ENCODE measurements at regions not wholly inside any gene's neighbourhood (a gene's known extent, or its start where the extent isn't known, plus 50 kb on each side); places are given as distances from the start of the nearest gene placed in this dataset.

DNA sequence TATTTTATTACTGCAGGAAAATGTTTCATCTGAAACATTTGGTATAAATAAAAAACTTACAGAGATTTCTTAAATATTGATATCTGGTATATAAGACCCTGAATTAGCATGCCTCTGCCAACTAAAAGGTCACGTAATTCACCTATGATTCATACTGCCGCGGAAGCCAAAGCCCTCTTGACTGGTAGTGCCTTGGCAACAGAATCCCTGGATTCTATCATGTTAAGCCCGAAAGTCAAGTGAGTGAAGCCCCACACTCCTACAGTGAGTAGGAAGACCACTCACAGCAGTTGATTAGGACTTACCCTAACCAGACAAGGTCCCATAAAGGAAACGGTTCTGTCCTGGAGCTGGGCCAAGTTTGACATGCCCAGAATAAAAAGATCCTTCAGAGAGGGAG, 175.6 kb upstream of the NREP start:
- TF ChIP-seq, protein P1, sequence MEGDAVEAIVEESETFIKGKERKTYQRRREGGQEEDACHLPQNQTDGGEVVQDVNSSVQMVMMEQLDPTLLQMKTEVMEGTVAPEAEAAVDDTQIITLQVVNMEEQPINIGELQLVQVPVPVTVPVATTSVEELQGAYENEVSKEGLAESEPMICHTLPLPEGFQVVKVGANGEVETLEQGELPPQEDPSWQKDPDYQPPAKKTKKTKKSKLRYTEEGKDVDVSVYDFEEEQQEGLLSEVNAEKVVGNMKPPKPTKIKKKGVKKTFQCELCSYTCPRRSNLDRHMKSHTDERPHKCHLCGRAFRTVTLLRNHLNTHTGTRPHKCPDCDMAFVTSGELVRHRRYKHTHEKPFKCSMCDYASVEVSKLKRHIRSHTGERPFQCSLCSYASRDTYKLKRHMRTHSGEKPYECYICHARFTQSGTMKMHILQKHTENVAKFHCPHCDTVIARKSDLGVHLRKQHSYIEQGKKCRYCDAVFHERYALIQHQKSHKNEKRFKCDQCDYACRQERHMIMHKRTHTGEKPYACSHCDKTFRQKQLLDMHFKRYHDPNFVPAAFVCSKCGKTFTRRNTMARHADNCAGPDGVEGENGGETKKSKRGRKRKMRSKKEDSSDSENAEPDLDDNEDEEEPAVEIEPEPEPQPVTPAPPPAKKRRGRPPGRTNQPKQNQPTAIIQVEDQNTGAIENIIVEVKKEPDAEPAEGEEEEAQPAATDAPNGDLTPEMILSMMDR (IDR thresholded peaks at IDR 0.05): no peak
- no peak for TF ChIP-seq POLR2A (IDR thresholded peaks at IDR 0.05)
- Histone ChIP-seq H3K27me3 (no peaks in the 10 kb centered on the region), H3K4me1 (no peaks in the 10 kb centered on the region), H3K36me3 (replicated peaks in 1 of 2; ENCODE audit: insufficient read depth in 1 of 2, low read depth in 2 of 2) (no peaks in the 10 kb centered on the region), H3K9me3 (no peaks in the 10 kb centered on the region), H3K4me3 (no peak overlapping the region), H3K27ac (no peak overlapping the region)
- 67 to 75% methylated on average over 5 of the region's 5 CpGs for WGBS, 2 donors
- intact Hi-C loops (cut with DNase I): no loop called here
- ATAC-seq (no peak), DNase-seq (no peak)

DNA sequence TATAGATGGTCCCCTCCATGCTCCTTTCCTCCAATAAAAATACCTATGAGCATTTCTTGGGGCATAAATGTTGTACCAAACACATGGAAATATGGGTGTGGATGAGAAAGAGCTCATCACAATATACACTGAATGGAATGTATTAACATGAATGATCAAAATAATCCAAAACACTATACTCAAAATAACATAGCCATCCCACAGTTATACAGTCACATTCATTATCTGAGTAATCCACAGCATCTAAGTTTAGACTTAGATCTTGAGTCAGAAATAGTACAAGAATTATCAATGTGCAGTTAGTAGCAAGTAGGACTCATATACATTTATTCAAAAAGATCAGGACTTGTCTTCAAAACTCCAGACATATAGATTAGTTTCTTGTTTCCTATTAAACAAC, 175.2 kb upstream of the NREP start:
- TF ChIP-seq, protein P1 (IDR thresholded peaks at IDR 0.05): no peak
- no peak for TF ChIP-seq POLR2A (IDR thresholded peaks at IDR 0.05)
- H3K27me3 ChIP-seq: no peaks in the 10 kb centered on the region
- no peaks in the 10 kb centered on the region for H3K36me3 ChIP-seq (replicated peaks in 1 of 2; ENCODE audit: insufficient read depth in 1 of 2, low read depth in 2 of 2)
- no peaks in the 10 kb centered on the region for H3K9me3 ChIP-seq
- ATAC-seq (no peak), DNase-seq (no peak)
- intact Hi-C loops (cut with DNase I): no loop called here
- no peaks in the 10 kb centered on the region for H3K4me1 ChIP-seq
- H3K27ac ChIP-seq: no peak overlapping the region
- no peak overlapping the region for H3K4me3 ChIP-seq

DNA sequence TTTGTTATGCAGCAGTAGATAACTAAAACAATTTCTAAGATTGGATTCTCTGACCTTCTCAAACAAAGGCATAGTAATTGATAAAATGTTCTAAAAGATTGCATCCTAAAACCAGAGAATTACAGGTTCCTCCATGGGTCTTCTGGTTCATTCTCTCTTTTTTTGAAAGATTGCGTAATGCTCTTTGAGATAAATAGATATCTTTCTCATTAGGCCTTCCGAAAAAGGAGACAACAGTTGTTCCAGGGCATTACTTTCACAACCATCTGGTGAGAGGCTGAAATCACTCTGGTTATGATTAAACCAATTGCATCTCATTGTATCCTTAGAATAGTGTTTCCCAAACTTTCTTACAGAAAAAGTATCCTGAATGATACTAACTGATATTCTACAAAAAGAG, 174.7 kb upstream of the NREP start:
- ATAC-seq (no peak), DNase-seq (no peak)
- WGBS, 2 donors: 75 to 84% methylated on average over 2 of the region's 2 CpGs
- H3K27me3 ChIP-seq: no peaks in the 10 kb centered on the region
- no peak overlapping the region for H3K4me3 ChIP-seq
- H3K36me3 ChIP-seq (replicated peaks in 1 of 2; ENCODE audit: insufficient read depth in 1 of 2, low read depth in 2 of 2): no peaks in the 10 kb centered on the region
- no peak overlapping the region for H3K27ac ChIP-seq
- no peaks in the 10 kb centered on the region for H3K4me1 ChIP-seq
- intact Hi-C loops (cut with DNase I): no loop called here
- H3K9me3 ChIP-seq: no peaks in the 10 kb centered on the region
- TF ChIP-seq, protein P1 (IDR thresholded peaks at IDR 0.05): no peak
- TF ChIP-seq POLR2A (IDR thresholded peaks at IDR 0.05): no peak

DNA sequence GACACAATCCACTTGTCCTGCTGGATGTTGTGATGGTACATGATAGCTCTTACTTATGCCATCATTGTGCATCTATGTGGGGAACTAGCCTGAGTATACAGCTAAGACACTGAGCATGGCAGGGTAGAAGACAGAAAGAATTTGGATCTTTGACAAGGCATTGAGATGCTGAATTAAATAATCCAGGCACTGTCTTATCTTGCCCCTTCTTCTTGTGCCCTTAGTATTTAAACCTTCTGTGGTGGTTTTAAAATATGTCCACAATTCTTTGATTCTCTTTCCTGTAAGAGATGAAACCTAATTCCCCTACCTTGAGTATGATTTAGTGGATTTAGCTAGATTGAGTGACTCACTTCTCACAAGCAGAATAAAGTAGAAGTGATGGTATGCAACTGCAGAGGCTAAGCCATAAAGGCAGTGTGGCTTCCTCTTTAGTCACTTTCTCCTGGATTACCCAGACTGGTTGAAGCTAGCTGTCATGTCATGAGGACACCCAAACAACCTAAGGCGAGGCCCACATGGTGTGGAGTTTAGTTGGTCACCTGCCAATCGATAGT, 174.0 kb upstream of the NREP start:
- intact Hi-C loops (cut with DNase I): no loop called here
- Histone ChIP-seq H3K27me3 (no peaks in the 10 kb centered on the region), H3K36me3 (replicated peaks in 1 of 2; ENCODE audit: insufficient read depth in 1 of 2, low read depth in 2 of 2) (no peaks in the 10 kb centered on the region), H3K4me1 (no peaks in the 10 kb centered on the region), H3K27ac (no peak overlapping the region), H3K4me3 (no peak overlapping the region), H3K9me3 (no peaks in the 10 kb centered on the region)
- 72 to 79% methylated on average over 2 of the region's 2 CpGs for WGBS, 2 donors
- no peak for TF ChIP-seq POLR2A (IDR thresholded peaks at IDR 0.05)
- TF ChIP-seq, protein P1 (IDR thresholded peaks at IDR 0.05): no peak
- DNase-seq (no peak), ATAC-seq (no peak)

DNA sequence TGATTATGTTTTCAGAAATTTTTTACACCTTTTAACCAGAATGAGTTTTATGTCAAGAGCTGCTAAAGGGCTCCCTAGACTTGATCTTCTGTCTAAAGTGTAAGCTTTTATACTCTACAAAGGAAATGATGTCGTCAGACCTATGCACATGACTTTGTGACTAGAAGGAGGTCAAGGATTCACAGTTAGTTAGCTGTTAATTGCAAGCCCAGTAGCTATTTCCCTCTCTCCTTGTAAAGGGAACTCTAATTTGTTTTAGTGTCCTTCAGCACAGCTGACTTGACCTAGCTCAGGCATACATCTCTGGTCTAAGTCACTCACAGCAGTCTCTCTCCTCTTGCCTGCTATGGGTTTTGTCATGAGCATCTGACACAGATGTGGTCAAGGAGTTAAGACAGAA, 173.5 kb upstream of the NREP start:
- Histone ChIP-seq H3K4me3 (no peak overlapping the region), H3K36me3 (replicated peaks in 1 of 2; ENCODE audit: insufficient read depth in 1 of 2, low read depth in 2 of 2) (no peaks in the 10 kb centered on the region), H3K27ac (no peak overlapping the region), H3K9me3 (no peaks in the 10 kb centered on the region), H3K4me1 (no peaks in the 10 kb centered on the region), H3K27me3 (no peaks in the 10 kb centered on the region)
- TF ChIP-seq POLR2A (IDR thresholded peaks at IDR 0.05): no peak
- TF ChIP-seq, protein P1 (IDR thresholded peaks at IDR 0.05): no peak
- DNase-seq (no peak), ATAC-seq (no peak)
- 50% methylated on average over 1 of the region's 1 CpG for WGBS, 2 donors
- intact Hi-C loops (cut with DNase I): no loop called here
